Lower leg skin (tissue), 3 donors: ENCODE measurements at regions not wholly inside any gene's neighbourhood (a gene's known extent, or its start where the extent isn't known, plus 50 kb on each side); places are given as distances from the start of the nearest gene placed in this dataset.

Experiments used
- CTCF ChIP-seq, 3 donors: fragments of 450-650 bp; IDR thresholded peaks; one replicate each; pipeline ENCODE4 v1.5.1; 2016; ENCODE audit warnings: antibody characterized with exemption in 3 of 3, mild to moderate bottlenecking in 3 of 3, moderate library complexity in 2 of 3
- POLR2A ChIP-seq, 2 donors: fragments of 450-650 bp; IDR thresholded peaks; one replicate each; pipeline ENCODE4 v1.6.1; 2016 to 2017; ENCODE audit warnings: antibody characterized with exemption in 2 of 2, mild to moderate bottlenecking in 1 of 2, moderate library complexity in 1 of 2

- TF ChIP-seq POLR2A (IDR thresholded peaks at IDR 0.05) (no peak), CTCF (IDR thresholded peaks at IDR 0.05) (no peak)
These were observed 269.8 kb downstream of the RFC3 start for GRCh38 chr13:34087791-34088190.
